EH (cell line): ENCODE measurements at regions not wholly inside any gene's neighbourhood (a gene's known extent, or its start where the extent isn't known, plus 50 kb on each side); places are given as distances from the start of the nearest gene placed in this dataset.
"Not testable (repeated sequence)": the region's sequence is repeated elsewhere in the genome, so short reads cannot be mapped to it uniquely, and the experiment has no call there.

ENCODE experiments used
- DNase-seq: peaks from one replicate; pipeline ENCODE4 v3.0.0-alpha.2; 2015; ENCODE audit warnings: low read depth

- no peak for DNase-seq
These were observed 836.2 kb upstream of the MGAT4C start for GRCh38 chr12:87092421-87092820.

- DNase-seq = no peak
These were observed 830.1 kb upstream of the MGAT4C start for GRCh38 chr12:87086118-87086891.

GRCh38 chr12:87085286-87085685, 829.1 kb upstream of the MGAT4C start:
- no peak for DNase-seq

GRCh38 chr12:87082756-87083155, 826.6 kb upstream of the MGAT4C start:
- no peak for DNase-seq

GRCh38 chr12:87074781-87075180, 818.6 kb upstream of the MGAT4C start:
- DNase-seq = peak; percentile 20

GRCh38 chr12:87066326-87066725, 810.1 kb upstream of the MGAT4C start:
- DNase-seq = no peak

GRCh38 chr12:87059231-87059630, 803.0 kb upstream of the MGAT4C start:
- no peak for DNase-seq

GRCh38 chr12:87054226-87054625, 798.0 kb upstream of the MGAT4C start:
- DNase-seq = no peak

GRCh38 chr12:87051621-87052020, 795.4 kb upstream of the MGAT4C start:
- DNase-seq = no peak

- DNase-seq = no peak
These were observed 791.5 kb upstream of the MGAT4C start for GRCh38 chr12:87047691-87048090.

- DNase-seq = no peak
These were observed 783.3 kb upstream of the MGAT4C start for GRCh38 chr12:87039536-87039935.

- DNase-seq = no peak
These were observed 781.9 kb upstream of the MGAT4C start for GRCh38 chr12:87038098-87038497.

GRCh38 chr12:87025976-87026375, 769.8 kb upstream of the MGAT4C start:
- no peak for DNase-seq

GRCh38 chr12:87021400-87021799, 765.2 kb upstream of the MGAT4C start:
- no peak for DNase-seq

- no peak for DNase-seq
These were observed 763.9 kb upstream of the MGAT4C start for GRCh38 chr12:87020071-87020470.

GRCh38 chr12:87015352-87015751, 759.2 kb upstream of the MGAT4C start:
- DNase-seq = no peak

- no peak for DNase-seq
These were observed 752.7 kb upstream of the MGAT4C start for GRCh38 chr12:87008785-87009384.

GRCh38 chr12:87001102-87001501, 744.9 kb upstream of the MGAT4C start:
- DNase-seq = no peak

GRCh38 chr12:86985298-86985697, 729.1 kb upstream of the MGAT4C start:
- DNase-seq = no peak

- DNase-seq = not testable (repeated sequence)
These were observed 714.4 kb upstream of the MGAT4C start for GRCh38 chr12:86970595-86970994.

GRCh38 chr12:86959766-86960458, 703.7 kb upstream of the MGAT4C start:
- DNase-seq = no peak

- DNase-seq = no peak
These were observed 694.3 kb upstream of the MGAT4C start for GRCh38 chr12:86950444-86950843.

GRCh38 chr12:86950043-86950442, 693.9 kb upstream of the MGAT4C start:
- DNase-seq = no peak
